DMS153 treated with DMSO at 0.1 percent for 48 hours (cell line): ENCODE measurements at regions not wholly inside any gene's neighbourhood (a gene's known extent, or its start where the extent isn't known, plus 50 kb on each side); places are given as distances from the start of the nearest gene placed in this dataset.

Experiments
- DNase-seq: peaks from one replicate; lab custom pipeline; 2025; ENCODE audit not compliant: unreplicated experiment; lab: John Stamatoyannopoulos, UW

DNA sequence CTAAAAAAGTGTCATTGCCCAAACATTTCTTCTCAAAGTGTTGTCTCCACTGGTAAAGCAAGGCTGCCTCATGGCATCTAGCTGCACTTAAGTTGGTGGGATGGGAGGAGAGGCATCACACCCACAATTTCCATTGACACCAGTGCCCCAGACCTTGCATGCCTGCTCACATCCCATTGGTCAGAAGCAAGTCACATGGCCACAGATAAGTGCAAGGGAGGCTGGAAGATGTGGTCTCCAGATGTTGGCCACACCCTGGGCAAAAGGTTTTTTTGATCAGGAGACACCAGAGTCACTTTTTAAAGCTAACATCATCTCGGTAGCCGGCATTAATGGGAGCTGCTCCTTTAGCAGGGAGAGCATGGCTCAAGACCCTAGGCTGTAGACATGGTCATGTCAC lies 157.1 kb upstream of the CST7 start:
- DNase-seq, result no peak

- DNase-seq, result no peak
These were observed 156.2 kb upstream of the CST7 start for GRCh38 chr20:24792641-24793495.

DNA sequence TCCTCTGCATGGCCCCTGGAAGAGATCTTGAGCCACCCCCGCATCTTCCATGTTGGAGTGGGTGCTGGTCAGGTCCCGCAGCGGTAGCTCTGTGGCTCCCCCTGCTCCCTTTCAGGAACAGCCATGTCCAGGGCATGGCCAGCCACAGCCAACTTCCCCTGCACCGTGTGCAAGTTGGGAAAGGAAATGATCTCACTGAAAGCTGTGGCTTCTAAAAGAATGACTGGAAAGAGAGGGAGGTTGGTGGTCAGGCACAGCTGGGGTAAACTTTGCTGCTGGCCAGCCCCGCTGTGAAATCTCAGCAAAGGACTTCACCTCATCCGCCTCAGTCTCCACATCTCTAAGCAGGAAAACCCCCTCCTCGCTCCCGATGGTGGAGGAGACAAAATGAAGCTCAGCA lies 153.6 kb upstream of the CST7 start:
- DNase-seq, result no peak

- no peak for DNase-seq
These were observed 152.8 kb upstream of the CST7 start for GRCh38 chr20:24796236-24796635.

- DNase-seq, result no peak
These were observed 152.0 kb upstream of the CST7 start for GRCh38 chr20:24797113-24797512.

DNA sequence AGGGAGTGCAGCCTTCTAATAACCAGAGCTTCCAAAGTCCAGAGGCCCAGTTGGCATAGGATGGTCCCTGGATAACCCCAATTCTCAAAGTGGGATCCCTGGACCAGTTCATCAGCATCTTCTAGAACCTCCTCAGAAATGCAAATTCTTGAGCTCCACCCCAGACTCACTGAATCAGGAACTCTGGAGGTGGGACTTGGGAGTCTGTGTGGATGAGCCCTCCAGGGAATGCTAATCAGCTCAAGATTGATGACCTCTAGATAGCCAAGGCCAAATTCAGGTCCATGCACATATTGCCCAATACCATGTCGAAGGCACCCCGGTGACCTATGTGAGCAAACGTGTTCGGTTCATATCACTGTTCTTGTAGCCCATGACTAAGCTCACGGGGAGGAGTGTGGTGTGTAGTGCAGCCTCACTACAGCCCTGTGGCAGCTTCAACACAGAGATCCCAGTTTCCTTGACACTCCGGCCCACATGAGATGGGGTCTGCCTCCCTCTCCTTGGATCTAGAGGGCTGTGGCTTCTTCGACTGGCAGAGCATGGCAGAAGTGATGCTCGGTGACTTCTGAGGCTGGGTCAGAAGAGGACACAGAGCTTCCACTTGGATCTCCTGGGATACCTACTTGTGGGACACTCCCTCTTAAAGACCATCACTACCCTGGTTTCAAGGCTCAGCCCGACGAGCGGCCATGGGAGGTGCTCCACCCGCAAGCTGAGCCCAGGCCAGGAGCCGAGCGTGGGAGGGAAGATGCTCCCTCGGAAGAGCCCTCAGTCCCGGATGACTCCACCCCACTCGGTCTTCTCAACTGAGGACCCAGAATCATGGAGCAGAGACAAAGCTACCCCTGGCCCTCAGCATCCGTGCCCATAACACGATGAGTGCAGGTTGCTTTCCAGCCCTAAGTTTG lies 151.1 kb upstream of the CST7 start:
- no peak for DNase-seq

GRCh38 chr20:24798930-24799705 lies 150.0 kb upstream of the CST7 start:
- DNase-seq, result no peak

- DNase-seq, result no peak
These were observed 149.0 kb upstream of the CST7 start for GRCh38 chr20:24799971-24800580.

- DNase-seq, result no peak
These were observed 146.7 kb upstream of the CST7 start for GRCh38 chr20:24802286-24802820.

- no peak for DNase-seq
These were observed 144.4 kb upstream of the CST7 start for GRCh38 chr20:24804481-24805206.

DNA sequence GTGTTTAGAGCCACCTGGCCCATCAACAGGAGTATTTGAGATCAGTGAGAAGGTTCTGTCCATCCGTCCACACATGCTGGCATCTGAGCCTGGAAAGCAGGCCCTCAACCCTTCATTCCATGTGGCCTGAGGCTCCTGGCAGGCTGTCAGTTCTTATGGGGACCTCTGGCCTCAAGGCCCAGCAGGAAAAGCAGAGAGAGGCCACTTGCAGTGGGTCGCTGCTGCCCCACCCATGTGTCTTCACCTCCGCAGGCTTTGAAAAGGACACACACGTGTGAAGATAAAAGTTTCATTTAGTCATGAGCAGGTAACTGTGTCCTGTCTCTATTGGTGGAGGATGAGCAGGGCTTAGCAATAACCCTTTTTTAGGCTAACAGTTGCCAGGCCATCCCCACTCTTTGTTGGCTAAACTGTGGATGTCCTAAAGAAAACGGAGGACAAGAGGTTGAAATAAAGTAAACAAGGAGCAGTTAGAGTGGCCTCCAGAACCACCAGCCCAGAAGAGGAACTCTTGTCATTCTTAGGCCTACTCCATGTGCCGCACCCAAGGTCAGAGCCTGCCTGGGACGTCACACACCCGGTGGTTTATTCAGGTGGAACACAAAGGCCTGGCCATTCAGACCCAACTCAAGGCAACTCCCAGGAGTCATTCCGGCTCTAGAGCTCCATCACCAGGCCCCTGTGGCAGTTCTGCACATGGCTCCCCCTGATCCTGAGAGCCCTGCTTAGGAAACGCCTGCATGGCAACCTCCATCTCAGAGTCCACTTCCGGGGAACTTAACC lies 143.4 kb upstream of the CST7 start:
- DNase-seq, result no peak

- no peak for DNase-seq
These were observed 142.1 kb upstream of the CST7 start for GRCh38 chr20:24806705-24807676.

DNA sequence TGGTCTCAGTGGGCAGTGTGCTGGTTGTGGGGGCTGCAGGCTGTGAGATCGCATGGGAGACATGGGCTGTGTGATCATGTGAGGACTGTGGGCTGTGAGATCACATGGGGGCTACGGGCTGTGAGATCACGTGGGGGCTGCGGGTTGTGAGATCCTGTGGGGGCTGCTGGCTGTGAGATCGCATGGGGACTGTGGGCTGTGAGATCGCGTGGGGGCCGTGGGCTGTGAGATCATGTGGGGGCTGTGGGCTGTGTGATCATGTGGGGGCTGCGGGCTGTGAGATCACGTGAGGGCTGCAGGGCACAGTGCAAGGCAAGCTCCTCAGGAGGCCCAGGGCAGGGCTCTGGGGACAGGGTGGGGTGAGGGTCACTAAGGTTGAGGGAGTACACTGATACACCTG lies 140.5 kb upstream of the CST7 start:
- no peak for DNase-seq

GRCh38 chr20:24809606-24810005 lies 139.5 kb upstream of the CST7 start:
- DNase-seq, result no peak

GRCh38 chr20:24810676-24811407 lies 138.2 kb upstream of the CST7 start:
- DNase-seq, result no peak

GRCh38 chr20:24812373-24812772 lies 136.7 kb upstream of the CST7 start:
- DNase-seq, result no peak

- no peak for DNase-seq
These were observed 136.0 kb upstream of the CST7 start for GRCh38 chr20:24813080-24813479.
